GM21515 (cell line): ENCODE measurements at regions not wholly inside any gene's neighbourhood (a gene's known extent, or its start where the extent isn't known, plus 50 kb on each side); places are given as distances from the start of the nearest gene placed in this dataset.
"Not testable (repeated sequence)": the region's sequence is repeated elsewhere in the genome, so short reads cannot be mapped to it uniquely, and the experiment has no call there.

Experiments
- ATAC-seq: cut with Tn5 transposase; IDR thresholded peaks from one replicate; pipeline ENCODE4 v1.9.1; 2021; ENCODE audit not compliant: unreplicated experiment

- no peak for ATAC-seq
These were observed 567.8 kb downstream of the IPMK start for GRCh38 chr10:57699944-57700343.

DNA sequence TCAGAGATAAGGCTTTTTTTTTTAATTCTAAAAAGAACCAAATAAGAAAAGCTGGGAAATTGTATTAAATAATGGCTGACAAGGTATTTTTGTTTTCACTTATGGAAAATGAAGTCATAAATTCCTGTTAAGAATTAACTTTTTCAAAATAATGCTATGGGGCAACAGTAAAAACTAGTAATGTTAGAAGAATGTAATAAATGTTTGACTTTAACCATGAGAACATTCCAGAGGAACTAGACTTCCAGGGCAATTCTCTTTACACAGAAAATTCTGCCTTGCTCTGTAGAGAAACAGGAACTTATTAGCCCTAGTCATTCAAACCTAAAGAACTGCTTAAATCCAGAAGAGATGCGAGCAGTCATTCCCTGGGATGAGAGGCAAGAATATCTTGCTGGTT lies 571.1 kb downstream of the IPMK start:
- no peak for ATAC-seq

GRCh38 chr10:57694956-57695608 lies 572.6 kb downstream of the IPMK start:
- ATAC-seq: no peak

DNA sequence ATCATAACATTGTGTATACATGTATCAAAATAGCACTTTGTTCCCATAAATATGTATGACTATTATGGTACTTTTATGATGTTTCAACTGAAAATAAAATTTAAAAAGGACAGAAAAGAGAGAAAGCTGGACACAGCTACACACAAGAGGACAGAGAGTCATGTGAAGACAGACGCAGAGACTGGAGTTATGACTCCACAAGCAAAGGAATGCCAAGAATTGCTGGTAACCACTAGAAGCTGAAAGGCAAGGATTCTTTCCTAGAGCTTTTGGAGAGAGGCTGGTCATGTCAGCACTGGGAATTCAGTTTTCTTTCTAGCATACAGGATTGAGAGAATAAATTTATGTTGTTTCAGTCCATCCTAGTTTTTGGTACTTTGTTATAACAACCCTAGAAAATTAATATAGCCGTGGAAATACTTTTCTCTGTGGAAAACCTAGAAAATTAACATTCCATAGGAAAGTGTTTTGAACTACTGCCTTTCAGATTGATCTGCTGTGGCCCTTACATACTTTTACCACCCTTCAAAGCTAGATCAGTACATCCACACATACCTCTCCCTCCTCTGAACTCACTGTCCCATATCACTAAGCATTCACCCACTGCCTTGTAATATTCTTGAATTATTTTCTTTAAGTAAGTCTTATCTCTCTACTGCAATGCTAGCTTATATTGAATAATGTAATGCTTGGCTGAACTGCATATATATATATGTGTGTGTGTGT lies 575.3 kb downstream of the IPMK start:
- no peak for ATAC-seq

DNA sequence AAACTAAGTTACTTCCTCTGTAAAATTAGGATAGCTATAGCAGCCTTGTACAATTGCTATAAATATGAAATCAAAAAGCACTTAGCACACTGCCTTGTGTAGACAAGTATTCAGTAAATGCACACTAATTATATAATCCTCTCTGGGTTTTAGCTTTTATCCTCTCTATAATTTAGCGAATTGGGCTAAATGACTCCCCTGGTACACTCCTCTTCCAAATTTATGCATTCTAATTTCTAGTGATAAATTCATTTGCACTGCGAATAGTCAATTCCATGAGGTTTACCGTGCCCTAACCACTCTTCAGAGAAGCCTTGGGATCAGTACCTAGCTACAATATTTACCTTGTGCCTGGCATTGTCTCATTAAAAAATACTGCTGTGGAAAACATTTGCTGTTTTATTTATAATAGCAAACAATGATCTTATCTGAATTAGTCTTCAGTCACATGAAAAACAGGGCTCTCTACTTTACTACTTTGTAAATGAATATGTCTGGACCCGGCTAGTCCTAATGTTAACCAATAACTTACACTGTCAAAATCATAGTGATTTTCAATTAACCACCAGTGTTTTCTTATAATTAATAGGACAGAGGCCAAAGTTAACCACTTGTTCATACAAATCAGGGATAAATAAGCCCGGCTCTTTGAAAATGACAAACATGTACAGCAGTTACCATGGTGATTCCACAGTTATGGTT lies 577.9 kb downstream of the IPMK start:
- no peak for ATAC-seq

DNA sequence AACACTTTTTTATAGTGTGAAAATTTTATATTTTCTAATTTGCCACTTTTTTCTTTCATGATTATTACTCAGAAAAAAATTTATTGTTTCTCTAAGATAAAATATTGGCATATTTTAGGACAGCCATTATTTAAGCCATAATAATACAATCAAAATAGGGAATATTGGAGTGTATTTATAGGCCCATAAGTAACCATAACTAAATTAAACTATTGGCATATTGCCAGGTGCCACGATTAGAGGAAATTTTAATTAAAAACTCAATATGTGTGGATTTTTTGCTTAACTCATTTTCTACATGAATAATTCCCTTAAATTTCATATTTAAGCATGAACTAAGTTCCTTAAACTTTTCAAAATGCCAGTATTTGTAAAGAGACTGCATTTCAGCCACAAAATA lies 587.8 kb downstream of the IPMK start:
- no peak for ATAC-seq

GRCh38 chr10:57675125-57675524 lies 592.6 kb downstream of the IPMK start:
- ATAC-seq: no peak

DNA sequence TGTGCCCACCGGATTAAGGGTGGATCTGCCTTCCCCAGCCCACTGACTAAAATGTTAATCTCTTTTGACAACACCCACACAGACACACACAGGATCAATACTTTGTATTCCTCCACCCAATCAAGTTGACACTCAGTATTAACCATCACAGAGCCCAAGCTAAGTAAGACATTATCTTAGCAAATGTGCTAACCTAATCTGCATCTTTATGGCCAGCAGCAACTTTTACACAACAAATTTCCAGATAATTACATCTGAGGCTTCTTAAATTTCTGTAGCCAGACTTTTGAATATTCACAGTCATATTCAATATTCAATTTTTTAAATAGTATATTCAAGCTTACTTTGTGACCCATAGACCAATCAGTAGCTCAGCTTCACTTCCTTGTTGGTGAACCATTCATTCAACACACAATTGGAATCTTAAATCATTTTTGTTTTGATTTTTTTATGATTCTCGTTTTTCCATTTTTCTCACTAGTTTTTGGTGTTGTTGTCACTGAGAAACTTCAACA lies 594.2 kb downstream of the IPMK start:
- ATAC-seq: no peak

DNA sequence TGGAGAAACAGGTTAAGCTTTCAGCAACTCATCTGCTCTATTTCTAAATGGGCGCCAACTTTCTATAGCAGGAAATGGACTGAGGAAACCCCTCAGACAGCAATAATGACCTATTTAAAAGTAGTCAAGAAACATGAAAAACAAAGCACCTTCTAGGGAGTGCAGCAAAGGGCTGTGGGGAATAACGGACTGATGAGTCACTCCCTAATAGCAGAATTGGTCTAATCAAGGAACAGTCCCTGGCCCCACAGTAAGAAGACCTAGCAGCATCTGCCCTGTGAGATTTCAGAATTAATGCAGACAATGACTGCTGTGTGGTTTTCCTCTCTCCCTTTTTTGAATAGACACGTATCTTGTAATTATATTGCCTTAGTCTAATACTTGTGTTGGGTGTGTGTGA lies 602.9 kb downstream of the IPMK start:
- no peak for ATAC-seq

DNA sequence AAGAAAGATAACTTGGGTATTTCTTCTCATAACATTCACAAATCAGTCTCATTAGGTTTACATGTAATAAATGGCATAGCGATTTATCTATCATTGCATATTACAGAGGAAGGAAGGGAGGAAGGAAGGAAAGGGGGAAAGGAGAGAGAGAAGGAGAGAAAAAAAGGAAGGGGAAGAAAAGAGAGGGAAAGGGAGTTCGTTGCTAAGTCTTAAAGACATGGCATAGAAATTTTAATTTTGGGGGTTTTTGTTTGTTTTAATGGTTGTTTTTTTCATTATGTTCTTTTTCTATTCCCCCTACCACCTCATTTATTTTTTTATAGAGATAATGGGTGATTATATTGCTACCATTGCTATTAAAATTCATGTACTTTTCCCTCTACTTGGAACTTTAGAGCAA lies 604.3 kb downstream of the IPMK start:
- ATAC-seq: no peak

- no peak for ATAC-seq
These were observed 606.5 kb downstream of the IPMK start for GRCh38 chr10:57661206-57661605.

DNA sequence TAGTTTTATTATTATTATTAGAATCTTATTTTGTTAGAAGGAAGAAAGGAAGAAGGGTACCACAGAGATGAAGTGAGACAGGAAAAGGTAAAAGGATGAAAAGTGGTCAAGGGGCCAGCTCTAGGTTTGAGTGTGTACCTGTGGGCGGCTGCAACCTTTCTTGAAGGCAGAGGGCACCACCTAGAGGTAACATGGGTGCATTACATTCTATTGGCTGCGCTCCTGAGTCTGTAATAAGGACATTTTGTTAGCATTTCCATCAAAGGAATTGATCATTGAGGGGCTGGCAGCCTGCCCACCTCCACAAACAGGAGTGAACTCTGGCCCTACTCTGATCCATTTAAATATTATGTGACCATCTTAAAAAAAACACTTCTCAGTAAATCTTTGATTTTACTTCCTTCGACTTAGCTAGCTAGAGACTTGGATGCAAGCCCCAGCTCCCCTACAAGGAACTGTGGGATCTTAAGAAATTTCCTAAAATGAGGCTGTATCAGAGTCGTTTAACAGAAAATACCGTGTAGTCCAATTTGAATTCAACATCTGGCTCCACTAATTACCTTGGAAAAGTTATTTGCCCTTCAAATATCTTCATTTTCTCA lies 610.4 kb downstream of the IPMK start:
- ATAC-seq: peak; percentile 97

- no peak for ATAC-seq
These were observed 612.8 kb downstream of the IPMK start for GRCh38 chr10:57654856-57655255.

GRCh38 chr10:57645108-57645507 lies 622.6 kb downstream of the IPMK start:
- ATAC-seq: not testable (repeated sequence)

DNA sequence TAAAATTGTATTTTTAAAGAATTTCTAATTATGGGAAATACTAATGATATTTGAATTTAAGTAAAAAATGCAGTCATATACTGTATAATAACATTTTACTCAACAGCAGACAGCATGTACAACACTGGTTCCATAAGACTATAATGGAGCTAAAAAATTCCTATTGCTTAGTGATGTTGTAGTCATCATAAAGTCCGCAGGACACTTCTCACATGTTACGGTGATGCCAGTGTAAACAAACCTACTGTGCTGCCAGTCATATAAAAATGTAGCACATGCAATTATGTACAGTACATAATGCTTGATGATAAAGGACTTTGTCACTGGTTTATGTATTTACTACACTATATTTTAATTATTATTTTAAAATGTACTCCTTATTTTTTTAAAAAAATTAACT lies 629.3 kb downstream of the IPMK start:
- no peak for ATAC-seq

GRCh38 chr10:57628592-57629284 lies 639.0 kb downstream of the IPMK start:
- ATAC-seq: no peak

DNA sequence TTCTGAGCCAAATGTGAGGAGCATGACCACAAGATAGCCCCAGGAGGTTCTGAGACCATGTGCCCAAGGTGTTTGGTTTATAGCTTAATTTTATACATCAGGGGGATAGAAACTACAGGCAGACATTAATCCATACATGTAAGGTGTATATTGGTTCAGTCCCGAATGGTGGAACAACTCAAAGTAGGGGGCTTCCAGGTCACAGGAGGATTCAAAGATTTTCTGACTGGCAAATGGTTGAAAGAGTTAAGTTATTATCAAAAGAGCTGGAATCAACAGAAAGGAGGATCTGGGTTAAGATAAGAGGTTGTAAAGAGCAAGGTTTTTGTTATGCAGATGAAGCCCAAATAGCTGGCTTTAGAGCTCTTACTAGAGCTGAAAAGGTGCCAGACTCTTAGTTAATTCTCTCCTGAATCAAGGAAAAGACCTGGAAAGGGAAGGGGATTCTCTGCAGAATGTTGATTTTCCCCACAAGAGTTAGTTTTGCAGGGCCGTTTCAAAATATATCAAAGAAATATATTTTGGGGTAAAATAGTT lies 640.0 kb downstream of the IPMK start:
- ATAC-seq: no peak

DNA sequence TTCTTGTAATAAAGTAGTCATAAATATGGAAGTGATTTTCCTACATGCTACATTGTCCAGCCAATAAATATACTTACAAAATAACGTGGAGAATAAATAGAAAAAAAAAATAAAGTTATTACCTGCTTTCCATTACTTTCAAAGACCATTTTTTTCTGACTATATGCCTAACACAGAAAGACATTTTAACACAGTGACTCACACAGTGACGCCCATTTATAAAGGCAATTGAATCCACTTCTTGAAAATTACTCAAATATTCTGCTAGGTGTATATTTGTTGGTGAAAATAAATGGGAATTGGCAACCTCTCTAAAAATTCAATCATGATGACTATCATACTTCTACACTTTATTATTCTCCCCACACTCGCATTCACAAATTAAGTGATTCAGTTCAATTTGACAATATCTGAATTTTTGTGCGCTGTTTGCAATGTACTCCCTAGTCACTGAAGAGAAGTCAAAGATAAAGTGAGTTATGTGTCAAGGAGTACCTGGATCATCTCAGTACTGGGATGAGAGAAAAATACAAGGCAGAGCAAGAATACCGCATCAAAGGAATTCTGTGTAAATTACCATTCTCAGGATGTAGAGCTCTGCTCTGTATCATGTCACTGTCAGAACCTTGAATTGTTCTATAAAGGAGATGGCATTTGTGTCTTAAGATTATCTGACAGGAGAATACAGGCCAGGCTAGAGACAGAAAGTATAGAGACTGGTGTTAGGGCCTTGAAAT lies 642.7 kb downstream of the IPMK start:
- ATAC-seq: no peak

DNA sequence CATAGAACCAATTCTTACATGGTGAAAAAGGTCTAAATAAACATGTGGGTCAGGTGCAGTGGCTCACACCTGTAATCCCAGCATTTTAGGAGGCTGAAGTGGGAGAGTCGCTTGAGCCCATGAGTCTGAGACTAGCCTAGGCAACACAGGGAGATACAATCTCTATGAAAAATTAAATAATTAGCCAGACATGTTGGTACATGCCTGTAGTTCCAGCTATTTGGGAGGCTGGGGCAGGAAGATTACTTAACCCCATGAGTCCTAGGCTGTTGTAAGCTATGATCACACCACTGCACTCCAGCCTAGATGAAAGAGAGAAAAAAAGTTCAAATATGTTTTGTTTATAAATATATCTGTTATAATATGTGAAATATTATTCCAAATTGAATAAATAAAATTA lies 643.6 kb downstream of the IPMK start:
- ATAC-seq: no peak

DNA sequence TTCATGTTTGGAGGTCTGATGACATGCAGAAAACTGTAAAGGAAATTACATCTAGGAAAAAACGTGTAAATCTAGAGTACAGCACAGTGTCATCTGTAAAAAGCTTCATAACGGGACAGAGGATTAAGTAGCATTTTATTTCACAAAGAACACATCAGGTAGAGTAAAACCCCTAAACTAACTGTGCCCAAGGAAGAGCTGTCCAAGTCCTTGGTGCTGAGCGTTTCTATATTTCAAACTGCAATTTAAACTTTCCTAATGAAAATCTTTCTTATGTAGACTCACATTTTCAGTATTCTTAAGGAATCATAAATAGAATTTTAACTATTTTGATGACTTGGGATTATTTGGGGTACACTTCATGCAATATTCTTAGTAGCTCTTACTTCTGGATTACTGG lies 646.2 kb downstream of the IPMK start:
- no peak for ATAC-seq
